Liver (tissue), 8 donors: ENCODE measurements at regions not wholly inside any gene's neighbourhood (a gene's known extent, or its start where the extent isn't known, plus 50 kb on each side); places are given as distances from the start of the nearest gene placed in this dataset.

Experiments
- DNase-seq: peaks from one replicate; pipeline ENCODE4 v3.0.0-alpha.2; 2017; ENCODE audit warnings: low spot score
- H3K27ac ChIP-seq, 2 donors: one replicate each; pipeline ENCODE4 v1.7.0; 2013; ENCODE audit warnings: inconsistent platforms in 2 of 2, low read length in 2 of 2, control low read depth in 1 of 2, low read depth in 1 of 2, mild to moderate bottlenecking in 1 of 2
- H3K27me3 ChIP-seq, 4 donors: one replicate each; pipeline versions ENCODE4 v1.6.1 to v1.7.0; 2013; ENCODE audit warnings: low read length in 3 of 4, inconsistent platforms in 1 of 4, mild to moderate bottlenecking in 1 of 4, moderate library complexity in 1 of 4; ENCODE audit not compliant: control insufficient read depth in 4 of 4, insufficient read depth in 4 of 4
- H3K36me3 ChIP-seq, 4 donors: one replicate each; pipeline versions ENCODE4 v1.6.1 to v1.7.0; 2013; ENCODE audit warnings: low read length in 3 of 4, mild to moderate bottlenecking in 3 of 4, low read depth in 1 of 4, moderate library complexity in 1 of 4; ENCODE audit not compliant: control insufficient read depth in 4 of 4, insufficient read depth in 3 of 4
- H3K4me1 ChIP-seq, 4 donors: one replicate each; pipeline versions ENCODE4 v1.6.1 to v1.7.0; 2013; ENCODE audit warnings: low read length in 3 of 4, mild to moderate bottlenecking in 3 of 4, moderate library complexity in 1 of 4; ENCODE audit not compliant: control insufficient read depth in 4 of 4, insufficient read depth in 4 of 4
- H3K4me3 ChIP-seq, 3 donors: one replicate each; pipeline versions ENCODE4 v1.6.1 to v1.7.0; 2013; ENCODE audit warnings: low read length in 3 of 3, control low read depth in 1 of 3, low read depth in 1 of 3, mild to moderate bottlenecking in 1 of 3
- H3K9ac ChIP-seq, 2 donors: one replicate each; pipeline ENCODE4 v1.7.0; 2013; ENCODE audit warnings: low read length in 2 of 2, mild to moderate bottlenecking in 2 of 2, moderate library complexity in 2 of 2, control low read depth in 1 of 2, low read depth in 1 of 2
- H3K9me3 ChIP-seq, 4 donors: one replicate each; pipeline versions ENCODE4 v1.6.1 to v1.7.0; 2013; ENCODE audit warnings: low read length in 3 of 4; ENCODE audit not compliant: control insufficient read depth in 4 of 4
- CTCF ChIP-seq: fragments of 150-350 bp; IDR thresholded peaks from 2 replicates; pipeline ENCODE4 v1.5.1; 2017; ENCODE audit warnings: improper control_type of control experiment, low read depth, low read length; ENCODE audit not compliant: missing input control
- FOXA1 ChIP-seq: IDR thresholded peaks from 2 replicates; pipeline ENCODE4 v1.6.1; 2016; ENCODE audit warnings: antibody characterized with exemption
- FOXA2 ChIP-seq: IDR thresholded peaks from 2 replicates; pipeline ENCODE4 v1.6.1; 2016; ENCODE audit warnings: antibody characterized with exemption
- GABPA ChIP-seq, 2 donors: IDR thresholded peaks in 1 of 2; conservative IDR thresholded peaks in 1 of 2; 2 replicates each; pipeline ENCODE4 v1.6.1; 2016; ENCODE audit warnings: antibody characterized with exemption in 2 of 2, mild to moderate bottlenecking in 1 of 2, moderate library complexity in 1 of 2
- HNF4A ChIP-seq, 2 donors: conservative IDR thresholded peaks; 2 replicates each; pipeline ENCODE4 v1.6.1; 2016; ENCODE audit warnings: antibody characterized with exemption in 2 of 2, mild to moderate bottlenecking in 2 of 2
- HNF4G ChIP-seq: IDR thresholded peaks from 2 replicates; pipeline ENCODE4 v1.6.1; 2016; ENCODE audit warnings: antibody characterized with exemption
- JUND ChIP-seq, 2 donors: IDR thresholded peaks; 2 replicates each; pipeline ENCODE4 v1.6.1; 2016; ENCODE audit warnings: antibody characterized with exemption in 2 of 2
- NR2F2 ChIP-seq: IDR thresholded peaks from 2 replicates; pipeline ENCODE4 v1.6.1; 2016; ENCODE audit warnings: antibody characterized with exemption
- RAD21 ChIP-seq, 2 donors: IDR thresholded peaks; 2 replicates each; pipeline ENCODE4 v1.6.1; 2016; ENCODE audit warnings: antibody characterized with exemption in 2 of 2, mild to moderate bottlenecking in 2 of 2
- TAF1 ChIP-seq: conservative IDR thresholded peaks from 2 replicates; pipeline ENCODE4 v1.6.1; 2016; ENCODE audit warnings: antibody characterized with exemption, mild to moderate bottlenecking
- WGBS: extraction: QIAGEN DNeasy Blood & Tissue Kit; methylation state at CpG from one replicate; pipeline ENCODE4 v1.1.7; 2013; 5-methylcytosine and 5-hydroxymethylcytosine counted together
- TF ChIP-seq, protein P1 (sequence below): IDR thresholded peaks from 2 replicates; pipeline ENCODE4 v1.6.1; 2016; ENCODE audit warnings: antibody characterized with exemption
- TF ChIP-seq, protein P2 (sequence below): IDR thresholded peaks from 2 replicates; pipeline ENCODE4 v1.6.1; 2016; ENCODE audit warnings: antibody characterized with exemption, mild to moderate bottlenecking
- TF ChIP-seq, protein P3 (sequence below): IDR thresholded peaks from 2 replicates; pipeline ENCODE4 v1.6.1; 2016; ENCODE audit warnings: antibody characterized with exemption
- donor health status: healthy.
- donor health status: healthy.
- donor health status: healthy.
- donor health status: healthy.
- donor health status: healthy.

- H3K4me3 ChIP-seq: no peak overlapping the region
These were observed 81.1 kb downstream of the SOX14 start for GRCh38 chr3:137845194-137845593.

GRCh38 chr3:137845666-137846065 lies 81.6 kb downstream of the SOX14 start:
- DNase-seq: no peak
- whole genome bisulfite sequencing: 39% methylated on average over 3 of the region's 3 CpGs
- no peak overlapping the region for H3K27ac ChIP-seq

More at GRCh38 chr3:137845194-137845593, 81.1 kb downstream of the SOX14 start:
- TF ChIP-seq FOXA1 (no peak), NR2F2 (no peak), HNF4G (no peak), CTCF (no peak), FOXA2 (no peak), GABPA (IDR thresholded peaks at IDR 0.05 in 1 of 2, conservative IDR thresholded peaks at IDR 0.05 in 1 of 2) (no peak), HNF4A (conservative IDR thresholded peaks at IDR 0.05) (no peak), RAD21 (IDR thresholded peaks at IDR 0.05) (no peak)
- TF ChIP-seq, protein P1, sequence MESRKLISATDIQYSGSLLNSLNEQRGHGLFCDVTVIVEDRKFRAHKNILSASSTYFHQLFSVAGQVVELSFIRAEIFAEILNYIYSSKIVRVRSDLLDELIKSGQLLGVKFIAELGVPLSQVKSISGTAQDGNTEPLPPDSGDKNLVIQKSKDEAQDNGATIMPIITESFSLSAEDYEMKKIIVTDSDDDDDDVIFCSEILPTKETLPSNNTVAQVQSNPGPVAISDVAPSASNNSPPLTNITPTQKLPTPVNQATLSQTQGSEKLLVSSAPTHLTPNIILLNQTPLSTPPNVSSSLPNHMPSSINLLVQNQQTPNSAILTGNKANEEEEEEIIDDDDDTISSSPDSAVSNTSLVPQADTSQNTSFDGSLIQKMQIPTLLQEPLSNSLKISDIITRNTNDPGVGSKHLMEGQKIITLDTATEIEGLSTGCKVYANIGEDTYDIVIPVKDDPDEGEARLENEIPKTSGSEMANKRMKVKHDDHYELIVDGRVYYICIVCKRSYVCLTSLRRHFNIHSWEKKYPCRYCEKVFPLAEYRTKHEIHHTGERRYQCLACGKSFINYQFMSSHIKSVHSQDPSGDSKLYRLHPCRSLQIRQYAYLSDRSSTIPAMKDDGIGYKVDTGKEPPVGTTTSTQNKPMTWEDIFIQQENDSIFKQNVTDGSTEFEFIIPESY: no peak
- TF ChIP-seq, protein P2, sequence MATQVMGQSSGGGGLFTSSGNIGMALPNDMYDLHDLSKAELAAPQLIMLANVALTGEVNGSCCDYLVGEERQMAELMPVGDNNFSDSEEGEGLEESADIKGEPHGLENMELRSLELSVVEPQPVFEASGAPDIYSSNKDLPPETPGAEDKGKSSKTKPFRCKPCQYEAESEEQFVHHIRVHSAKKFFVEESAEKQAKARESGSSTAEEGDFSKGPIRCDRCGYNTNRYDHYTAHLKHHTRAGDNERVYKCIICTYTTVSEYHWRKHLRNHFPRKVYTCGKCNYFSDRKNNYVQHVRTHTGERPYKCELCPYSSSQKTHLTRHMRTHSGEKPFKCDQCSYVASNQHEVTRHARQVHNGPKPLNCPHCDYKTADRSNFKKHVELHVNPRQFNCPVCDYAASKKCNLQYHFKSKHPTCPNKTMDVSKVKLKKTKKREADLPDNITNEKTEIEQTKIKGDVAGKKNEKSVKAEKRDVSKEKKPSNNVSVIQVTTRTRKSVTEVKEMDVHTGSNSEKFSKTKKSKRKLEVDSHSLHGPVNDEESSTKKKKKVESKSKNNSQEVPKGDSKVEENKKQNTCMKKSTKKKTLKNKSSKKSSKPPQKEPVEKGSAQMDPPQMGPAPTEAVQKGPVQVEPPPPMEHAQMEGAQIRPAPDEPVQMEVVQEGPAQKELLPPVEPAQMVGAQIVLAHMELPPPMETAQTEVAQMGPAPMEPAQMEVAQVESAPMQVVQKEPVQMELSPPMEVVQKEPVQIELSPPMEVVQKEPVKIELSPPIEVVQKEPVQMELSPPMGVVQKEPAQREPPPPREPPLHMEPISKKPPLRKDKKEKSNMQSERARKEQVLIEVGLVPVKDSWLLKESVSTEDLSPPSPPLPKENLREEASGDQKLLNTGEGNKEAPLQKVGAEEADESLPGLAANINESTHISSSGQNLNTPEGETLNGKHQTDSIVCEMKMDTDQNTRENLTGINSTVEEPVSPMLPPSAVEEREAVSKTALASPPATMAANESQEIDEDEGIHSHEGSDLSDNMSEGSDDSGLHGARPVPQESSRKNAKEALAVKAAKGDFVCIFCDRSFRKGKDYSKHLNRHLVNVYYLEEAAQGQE: no peak
- no peaks in the 10 kb centered on the region for H3K9me3 ChIP-seq
- H3K27ac ChIP-seq: no peak overlapping the region
- H3K4me1 ChIP-seq: no peaks in the 10 kb centered on the region
- whole genome bisulfite sequencing: 22% methylated on average over 4 of the region's 4 CpGs
- DNase-seq: no peak
- peaks cover 0 to 8% (median 1%) of the 10 kb centered on the region in 4 donors for H3K27me3 ChIP-seq
- H3K9ac ChIP-seq: no peak overlapping the region
- H3K36me3 ChIP-seq: no peaks in the 10 kb centered on the region

More at GRCh38 chr3:137845666-137846065, 81.6 kb downstream of the SOX14 start:
- no peak overlapping the region for H3K4me3 ChIP-seq
- peaks cover 0 to 8% (median 1%) of the 10 kb centered on the region in 4 donors for H3K27me3 ChIP-seq
- TF ChIP-seq JUND (IDR thresholded peaks at IDR 0.05) (no peak), HNF4A (conservative IDR thresholded peaks at IDR 0.05) (no peak), NR2F2 (no peak), HNF4G (no peak), GABPA (IDR thresholded peaks at IDR 0.05 in 1 of 2, conservative IDR thresholded peaks at IDR 0.05 in 1 of 2) (no peak), CTCF (no peak), TAF1 (no peak), RAD21 (IDR thresholded peaks at IDR 0.05) (no peak)
- TF ChIP-seq, protein P3, sequence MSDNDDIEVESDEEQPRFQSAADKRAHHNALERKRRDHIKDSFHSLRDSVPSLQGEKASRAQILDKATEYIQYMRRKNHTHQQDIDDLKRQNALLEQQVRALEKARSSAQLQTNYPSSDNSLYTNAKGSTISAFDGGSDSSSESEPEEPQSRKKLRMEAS: no peak
- no peaks in the 10 kb centered on the region for H3K9me3 ChIP-seq
- no peak overlapping the region for H3K9ac ChIP-seq
- H3K4me1 ChIP-seq: no peaks in the 10 kb centered on the region
- H3K36me3 ChIP-seq: no peaks in the 10 kb centered on the region
